Fibroblast of upper back skin (primary cell): ENCODE measurements at regions not wholly inside any gene's neighbourhood (a gene's known extent, or its start where the extent isn't known, plus 50 kb on each side); places are given as distances from the start of the nearest gene placed in this dataset.
"Not testable (repeated sequence)": the region's sequence is repeated elsewhere in the genome, so short reads cannot be mapped to it uniquely, and the experiment has no call there.

Experiments
- DNase-seq: peaks from one replicate; pipeline ENCODE4 v3.0.0-alpha.2; 2013

- no peak for DNase-seq
Measured at GRCh38 chr6:134821928-134822864, 127.7 kb downstream of the ALDH8A1 start.

GRCh38 chr6:134821397-134821796 is 128.5 kb downstream of the ALDH8A1 start:
- no peak for DNase-seq

- no peak for DNase-seq
Measured at GRCh38 chr6:134819863-134820800, 129.8 kb downstream of the ALDH8A1 start.

GRCh38 chr6:134819236-134819635 is 130.7 kb downstream of the ALDH8A1 start:
- no peak for DNase-seq

- no peak for DNase-seq
Measured at GRCh38 chr6:134817448-134817847, 132.5 kb downstream of the ALDH8A1 start.

- peak; percentile 84 for DNase-seq
Measured at GRCh38 chr6:134816780-134817179, 133.1 kb downstream of the ALDH8A1 start.

GRCh38 chr6:134816300-134816699 is 133.6 kb downstream of the ALDH8A1 start:
- no peak for DNase-seq

- peak; percentile 56 for DNase-seq
Measured at GRCh38 chr6:134814076-134814695, 135.7 kb downstream of the ALDH8A1 start.

GRCh38 chr6:134813146-134813545 is 136.8 kb downstream of the ALDH8A1 start:
- no peak for DNase-seq

- DNase-seq = no peak
Measured at GRCh38 chr6:134810402-134810801, 139.5 kb downstream of the ALDH8A1 start.

GRCh38 chr6:134809130-134809529 is 140.8 kb downstream of the ALDH8A1 start:
- peak; percentile 53 for DNase-seq

GRCh38 chr6:134806180-134806798 is 143.6 kb downstream of the ALDH8A1 start:
- DNase-seq = peak; percentile 46

GRCh38 chr6:134805168-134805567 is 144.7 kb downstream of the ALDH8A1 start:
- DNase-seq = no peak

- DNase-seq = not testable (repeated sequence)
Measured at GRCh38 chr6:134804311-134804710, 145.6 kb downstream of the ALDH8A1 start.

- peak; percentile 62 for DNase-seq
Measured at GRCh38 chr6:134802426-134803058, 147.4 kb downstream of the ALDH8A1 start.

- DNase-seq = no peak
Measured at GRCh38 chr6:134797400-134798113, 152.3 kb downstream of the ALDH8A1 start.

- DNase-seq = no peak
Measured at GRCh38 chr6:134795691-134796090, 154.2 kb downstream of the ALDH8A1 start.

GRCh38 chr6:134795001-134795400 is 154.9 kb downstream of the ALDH8A1 start:
- no peak for DNase-seq

GRCh38 chr6:134791243-134791843 is 158.6 kb downstream of the ALDH8A1 start:
- DNase-seq = not testable (repeated sequence)

GRCh38 chr6:134787261-134787877 is 162.5 kb downstream of the ALDH8A1 start:
- peak; percentile 74 for DNase-seq
